Kidney tubule cell (primary cell): ENCODE measurements at regions not wholly inside any gene's neighbourhood (a gene's known extent, or its start where the extent isn't known, plus 50 kb on each side); places are given as distances from the start of the nearest gene placed in this dataset.
A peak's percentile ranks its signal among the peaks of the same experiment; 100 is the strongest.
"Not testable (repeated sequence)": the region's sequence is repeated elsewhere in the genome, so short reads cannot be mapped to it uniquely, and the experiment has no call there.

Experiments
- DNase-seq: peaks from one replicate; pipeline ENCODE4 v3.0.0-alpha.2; 2018; ENCODE audit warnings: low spot score

DNA sequence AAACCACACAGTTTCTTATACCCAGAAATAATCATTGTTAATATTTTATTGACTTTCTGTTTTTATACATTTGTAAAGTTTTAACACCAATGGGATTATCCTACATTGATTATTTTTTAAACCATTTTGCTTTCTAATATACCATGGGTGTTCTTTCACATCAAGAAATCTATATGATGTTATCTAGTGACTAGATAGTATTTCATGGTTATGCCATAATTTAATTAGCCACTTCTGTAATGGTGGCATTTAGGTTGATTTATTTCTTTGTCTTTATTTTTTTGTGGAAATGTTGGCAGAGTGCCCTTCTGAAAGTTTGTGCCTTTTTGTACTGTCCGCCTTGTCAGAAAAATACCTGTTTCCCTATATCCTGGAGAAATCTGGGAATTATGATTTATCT is 193.3 kb downstream of the CEP135 start:
- no peak for DNase-seq

GRCh38 chr4:56139241-56139827 is 190.6 kb downstream of the CEP135 start:
- DNase-seq: no peak

- DNase-seq: not testable (repeated sequence)
Measured at GRCh38 chr4:56134834-56135233, 186.1 kb downstream of the CEP135 start.

GRCh38 chr4:56134266-56134665 is 185.5 kb downstream of the CEP135 start:
- DNase-seq: no peak

DNA sequence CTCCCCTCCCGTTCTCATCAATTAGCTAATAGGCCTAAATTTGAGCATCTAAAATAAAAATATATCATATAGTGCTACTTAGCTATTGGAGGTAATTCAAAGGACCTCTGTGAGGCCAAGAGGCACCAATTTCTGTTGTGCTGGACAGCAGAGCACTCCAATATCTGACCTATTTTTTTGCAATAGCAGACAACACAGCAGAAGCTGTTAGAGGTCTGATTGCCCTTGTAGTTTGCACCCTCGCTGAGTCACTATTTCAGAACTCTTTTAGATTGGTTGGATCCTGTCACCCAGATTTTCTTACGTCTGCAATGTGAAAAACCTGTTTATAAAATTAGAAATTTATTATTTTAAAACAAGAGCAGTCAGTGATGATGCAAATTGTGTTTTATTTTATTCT is 184.1 kb downstream of the CEP135 start:
- DNase-seq: no peak

GRCh38 chr4:56132188-56132587 is 183.4 kb downstream of the CEP135 start:
- not testable (repeated sequence) for DNase-seq

- peak; percentile 24 for DNase-seq
Measured at GRCh38 chr4:56130606-56131155, 181.9 kb downstream of the CEP135 start.

DNA sequence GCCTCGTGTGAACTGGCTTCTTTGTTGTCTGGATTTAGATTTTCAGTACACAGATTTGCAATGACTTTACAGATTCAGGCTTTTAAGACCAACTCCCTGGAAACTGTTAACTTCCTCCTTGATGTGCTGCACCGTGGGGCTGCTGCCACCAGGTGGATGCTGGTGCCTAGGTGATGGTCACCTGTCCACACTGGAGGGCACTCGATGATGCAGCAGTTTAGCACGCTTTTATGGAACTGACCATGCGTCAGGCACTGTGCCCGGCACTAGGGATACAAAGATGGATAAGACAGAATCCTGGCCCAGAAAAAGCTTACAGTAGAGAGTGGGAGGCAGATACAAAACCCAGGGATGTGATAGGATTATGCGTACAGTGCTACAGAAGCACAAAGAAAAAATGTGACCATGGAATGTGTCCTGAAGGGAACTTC is 180.7 kb downstream of the CEP135 start:
- peak; percentile 52 for DNase-seq

DNA sequence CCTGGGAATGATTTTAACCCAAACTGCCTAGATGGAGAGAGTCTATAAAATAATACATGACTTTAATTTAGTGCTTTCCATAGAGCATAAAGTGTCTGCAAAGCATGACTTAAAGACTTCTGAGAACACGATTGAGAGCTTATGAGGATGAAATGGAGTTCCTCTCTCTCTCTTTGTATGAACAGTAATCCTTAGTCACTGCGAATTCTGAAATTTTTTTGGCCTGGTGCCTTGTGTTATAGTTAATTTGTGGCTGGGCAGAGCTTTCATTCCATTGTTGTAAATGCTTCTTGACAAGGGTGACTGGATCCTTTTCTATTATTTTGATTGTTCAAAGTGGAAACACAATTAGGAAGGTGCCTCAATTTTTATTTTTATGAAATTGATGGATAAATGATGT is 179.5 kb downstream of the CEP135 start:
- peak; percentile 29 for DNase-seq

DNA sequence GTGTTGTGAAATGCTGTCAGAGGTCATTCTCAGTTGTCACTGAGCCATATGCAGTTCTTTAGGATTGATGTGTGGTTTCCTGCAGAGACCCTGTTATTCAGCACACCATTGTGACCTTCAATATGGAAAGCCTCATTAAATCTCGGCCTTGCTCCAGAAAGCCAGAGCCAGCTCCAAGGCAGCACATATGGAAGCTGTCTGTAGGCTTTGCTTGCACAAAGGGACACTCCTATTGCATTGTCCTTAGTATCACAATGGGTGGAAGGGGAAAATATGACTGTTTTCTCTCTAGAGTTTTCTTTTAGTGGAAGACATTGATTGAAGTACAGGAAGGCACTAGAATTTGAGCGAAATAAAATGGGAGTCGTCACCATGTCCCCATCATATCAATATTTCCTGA is 179.0 kb downstream of the CEP135 start:
- DNase-seq: no peak

- no peak for DNase-seq
Measured at GRCh38 chr4:56123547-56123946, 174.8 kb downstream of the CEP135 start.

DNA sequence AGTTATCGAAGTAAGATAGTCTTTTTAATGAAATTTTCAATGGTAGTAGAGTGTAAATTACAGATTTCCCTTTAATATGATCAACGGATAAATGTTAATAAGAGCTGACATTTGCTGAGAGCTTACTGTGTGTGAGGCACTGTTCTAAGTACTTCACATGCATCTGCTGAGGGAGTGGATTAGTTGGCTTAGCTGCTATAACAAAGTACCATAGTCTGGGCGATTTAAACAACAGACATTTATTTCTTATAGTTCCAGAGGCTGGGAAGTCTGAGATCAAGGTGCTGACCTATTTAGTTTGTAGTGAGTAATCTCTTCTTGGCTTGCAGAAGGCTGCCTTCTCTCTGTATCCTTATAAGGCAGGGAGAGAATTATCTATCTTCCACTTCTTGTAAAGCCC is 174.3 kb downstream of the CEP135 start:
- no peak for DNase-seq

- no peak for DNase-seq
Measured at GRCh38 chr4:56118845-56119244, 170.1 kb downstream of the CEP135 start.

DNA sequence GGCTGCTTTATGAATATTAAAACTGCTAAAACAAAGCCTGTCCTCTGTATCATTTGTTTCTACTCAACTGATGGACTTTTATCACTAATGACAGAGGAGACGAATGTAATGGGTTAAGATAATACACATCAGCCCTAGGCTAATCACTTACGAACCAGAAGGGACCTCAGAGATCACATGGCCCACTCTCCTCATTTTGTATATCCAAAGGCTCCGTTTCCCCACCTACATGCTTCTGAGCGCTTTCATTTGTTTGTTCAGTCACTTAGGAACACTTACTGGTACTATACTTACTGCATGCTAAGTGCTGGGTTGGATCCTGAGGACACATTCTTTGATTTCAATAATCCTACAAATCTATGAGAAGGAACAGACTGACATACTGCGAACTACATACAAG is 169.3 kb downstream of the CEP135 start:
- no peak for DNase-seq

- no peak for DNase-seq
Measured at GRCh38 chr4:56115898-56116297, 167.2 kb downstream of the CEP135 start.

- DNase-seq: no peak
Measured at GRCh38 chr4:56112377-56112776, 163.6 kb downstream of the CEP135 start.

GRCh38 chr4:56106180-56107147 is 157.7 kb downstream of the CEP135 start:
- DNase-seq: no peak

DNA sequence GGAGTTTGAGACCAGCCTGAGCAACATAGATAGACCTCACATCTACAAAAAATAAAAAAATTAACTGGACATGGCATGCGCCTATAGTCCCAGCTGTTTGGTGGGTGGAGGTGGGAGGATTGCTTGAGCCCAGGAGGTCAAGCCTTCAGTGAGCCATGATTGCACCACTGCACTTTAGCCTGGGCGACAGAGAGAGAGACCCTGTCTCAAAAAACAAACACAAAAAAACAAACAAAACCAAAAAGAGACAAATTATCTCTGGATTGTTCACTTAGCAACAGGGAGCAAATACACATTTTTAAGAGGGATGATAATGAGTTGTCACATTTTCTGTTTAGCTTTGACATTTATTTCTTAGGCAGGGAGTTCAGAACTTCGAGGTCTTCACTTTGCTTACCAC is 155.4 kb downstream of the CEP135 start:
- no peak for DNase-seq

- no peak for DNase-seq
Measured at GRCh38 chr4:56102601-56103000, 153.9 kb downstream of the CEP135 start.

DNA sequence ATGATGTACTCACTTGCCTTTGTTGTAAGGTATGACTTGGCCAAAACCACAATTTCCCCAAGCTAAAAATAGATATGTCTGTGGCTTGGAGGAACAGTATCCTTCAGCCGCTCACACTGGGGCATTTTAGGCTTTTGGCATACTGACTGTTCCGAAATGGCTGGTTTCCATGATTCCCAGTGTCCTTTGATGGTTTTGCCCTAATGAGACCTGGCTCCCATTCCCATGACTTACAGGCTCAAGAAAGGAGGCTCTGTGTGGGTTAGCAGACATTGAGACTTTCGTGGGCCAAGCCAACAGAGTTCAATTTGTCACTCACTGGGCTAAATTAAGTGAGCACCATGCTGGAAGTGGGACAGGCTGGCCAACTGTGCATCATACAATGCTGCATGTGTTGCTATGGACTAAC is 150.6 kb downstream of the CEP135 start:
- DNase-seq: peak; percentile 34

DNA sequence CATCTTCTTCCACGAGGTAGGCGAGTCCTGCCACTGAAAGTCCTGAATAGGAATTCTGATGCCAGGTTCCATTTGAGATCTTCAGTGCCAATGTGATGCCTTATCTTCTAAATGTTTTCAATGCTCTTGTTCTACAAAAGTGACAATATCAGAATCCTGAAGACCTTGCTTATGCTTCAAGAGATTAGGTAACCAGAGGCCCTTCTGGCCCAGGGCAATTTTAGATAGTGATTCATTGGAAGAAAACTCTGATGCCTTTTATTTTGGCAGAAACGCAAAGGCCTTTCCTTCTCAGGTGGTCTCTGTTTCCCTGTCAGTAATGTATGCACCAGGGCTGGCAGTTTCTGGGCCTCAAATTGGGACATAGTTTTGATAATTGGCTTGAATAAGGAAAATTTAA is 144.8 kb downstream of the CEP135 start:
- DNase-seq: no peak

DNA sequence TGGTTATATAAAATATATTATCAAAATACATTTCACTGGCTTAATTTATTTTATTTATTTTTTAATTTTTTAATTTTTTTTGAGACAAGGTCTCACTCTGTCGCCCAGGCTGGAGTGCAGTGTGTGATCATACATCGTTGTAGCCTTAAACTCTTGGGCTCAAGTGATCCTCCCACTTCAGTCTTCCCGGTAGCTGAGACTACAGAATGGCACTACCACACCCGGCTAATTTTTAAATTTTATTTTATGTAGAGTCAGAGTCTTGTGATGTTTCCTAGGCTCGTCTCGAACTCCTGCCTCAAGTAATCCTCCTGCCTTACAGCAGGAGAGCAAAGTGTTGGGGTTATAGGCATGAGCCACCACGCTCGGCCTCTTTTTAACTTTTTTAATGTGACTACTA is 143.8 kb downstream of the CEP135 start:
- DNase-seq: no peak

- DNase-seq: no peak
Measured at GRCh38 chr4:56086561-56086960, 137.8 kb downstream of the CEP135 start.
